ENCODE measurements at regions not wholly inside any gene's neighbourhood (a gene's known extent, or its start where the extent isn't known, plus 50 kb on each side); places are given as distances from the start of the nearest gene placed in this dataset.
"Not testable (repeated sequence)": the region's sequence is repeated elsewhere in the genome, so short reads cannot be mapped to it uniquely, and the experiment has no call there.

DNA sequence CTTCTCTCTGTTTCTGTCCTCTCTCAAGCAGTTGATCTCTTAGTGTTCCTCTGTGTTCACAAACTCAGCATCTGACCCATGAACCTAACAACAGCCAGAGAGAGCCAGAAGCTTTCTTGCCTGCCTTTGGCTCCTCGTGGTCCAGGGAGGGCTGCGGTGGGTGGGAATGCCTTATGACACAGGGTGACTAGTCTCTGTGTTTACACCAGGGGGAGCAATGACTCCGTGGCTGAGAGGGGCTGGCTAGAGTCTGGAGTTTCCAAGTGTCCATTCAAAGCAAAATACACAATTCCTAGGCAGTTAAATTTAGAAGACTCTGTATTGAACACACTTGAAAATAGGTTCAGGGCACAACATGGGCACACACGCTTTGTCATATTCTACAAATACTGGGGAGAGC lies 370.0 kb upstream of the FRG2C start:
- Histone ChIP-seq H3K27me3 (no peaks in the 10 kb centered on the region), H3K36me3 (no peaks in the 10 kb centered on the region), H3K27ac (no peak overlapping the region), H3K4me1 (no peaks in the 10 kb centered on the region), H3K9me3 (no peaks in the 10 kb centered on the region), H3K4me3 (no peak overlapping the region)
- TF ChIP-seq, protein P1, sequence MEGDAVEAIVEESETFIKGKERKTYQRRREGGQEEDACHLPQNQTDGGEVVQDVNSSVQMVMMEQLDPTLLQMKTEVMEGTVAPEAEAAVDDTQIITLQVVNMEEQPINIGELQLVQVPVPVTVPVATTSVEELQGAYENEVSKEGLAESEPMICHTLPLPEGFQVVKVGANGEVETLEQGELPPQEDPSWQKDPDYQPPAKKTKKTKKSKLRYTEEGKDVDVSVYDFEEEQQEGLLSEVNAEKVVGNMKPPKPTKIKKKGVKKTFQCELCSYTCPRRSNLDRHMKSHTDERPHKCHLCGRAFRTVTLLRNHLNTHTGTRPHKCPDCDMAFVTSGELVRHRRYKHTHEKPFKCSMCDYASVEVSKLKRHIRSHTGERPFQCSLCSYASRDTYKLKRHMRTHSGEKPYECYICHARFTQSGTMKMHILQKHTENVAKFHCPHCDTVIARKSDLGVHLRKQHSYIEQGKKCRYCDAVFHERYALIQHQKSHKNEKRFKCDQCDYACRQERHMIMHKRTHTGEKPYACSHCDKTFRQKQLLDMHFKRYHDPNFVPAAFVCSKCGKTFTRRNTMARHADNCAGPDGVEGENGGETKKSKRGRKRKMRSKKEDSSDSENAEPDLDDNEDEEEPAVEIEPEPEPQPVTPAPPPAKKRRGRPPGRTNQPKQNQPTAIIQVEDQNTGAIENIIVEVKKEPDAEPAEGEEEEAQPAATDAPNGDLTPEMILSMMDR (IDR thresholded peaks at IDR 0.05): peak in 5 of 6 experiments; percentile 54 to 72 (median 57)
- TF ChIP-seq POLR2A (IDR thresholded peaks at IDR 0.05): no peak
- WGBS, 2 donors: 17 to 20% methylated on average over 3 to 4 of the region's 4 CpGs
- intact Hi-C loops (cut with DNase I): loop anchor here (10.0 kb wide), 1 partner anchor 131 kb away; no protein-coding TSS in a partner anchor
- DNase-seq: no peak

DNA sequence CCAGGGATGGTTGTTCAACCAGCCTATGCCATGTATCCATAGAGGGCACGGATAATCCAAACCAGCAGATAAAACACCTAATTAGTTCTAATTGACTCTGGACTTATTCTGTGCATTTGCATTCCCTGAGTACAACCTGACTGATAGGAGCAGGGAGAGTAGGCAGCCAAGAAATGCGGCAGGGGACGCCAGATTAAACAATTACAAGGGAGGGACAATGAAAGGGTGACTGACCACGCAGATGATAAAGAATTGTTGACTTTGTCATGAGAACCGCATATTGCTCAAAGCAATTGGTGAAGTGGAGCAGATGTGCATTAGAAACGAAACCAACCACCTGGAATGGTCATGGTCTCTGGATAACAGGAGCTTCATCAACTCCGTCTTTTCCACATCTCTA lies 369.1 kb upstream of the FRG2C start:
- Histone ChIP-seq H3K27me3 (no peaks in the 10 kb centered on the region), H3K4me1 (no peaks in the 10 kb centered on the region), H3K9me3 (no peaks in the 10 kb centered on the region), H3K4me3 (no peak overlapping the region), H3K27ac (no peak overlapping the region), H3K36me3 (no peaks in the 10 kb centered on the region)
- TF ChIP-seq, protein P1 (IDR thresholded peaks at IDR 0.05): peak in 1 of 6 experiments; percentile 7
- TF ChIP-seq POLR2A (IDR thresholded peaks at IDR 0.05): no peak
- intact Hi-C loops (cut with DNase I): loop anchor here (10.0 kb wide), 1 partner anchor 130 kb away; no protein-coding TSS in a partner anchor
- 63 to 72% methylated on average over 7 of the region's 7 CpGs for WGBS, 2 donors
- no peak for DNase-seq

DNA sequence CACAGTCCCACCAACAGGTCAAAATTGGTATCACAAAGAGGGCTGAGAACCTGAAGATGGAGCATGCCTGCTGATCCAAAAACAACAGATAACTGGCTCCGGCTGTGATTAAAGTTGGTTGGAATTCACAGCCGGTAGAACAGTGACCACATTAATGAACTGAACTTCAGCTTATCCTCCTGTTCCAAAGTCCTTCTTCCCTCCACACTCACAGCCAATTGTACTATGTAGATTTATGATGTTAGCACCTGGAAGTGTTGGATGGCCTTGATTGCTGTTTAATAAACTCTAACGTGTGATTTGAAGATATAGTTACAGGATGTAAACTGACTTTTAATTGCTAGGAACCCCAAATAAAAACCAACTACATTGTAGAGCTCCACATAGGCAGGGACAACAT lies 367.3 kb upstream of the FRG2C start:
- Histone ChIP-seq H3K4me3 (no peak overlapping the region), H3K27me3 (no peaks in the 10 kb centered on the region), H3K4me1 (no peaks in the 10 kb centered on the region), H3K36me3 (no peaks in the 10 kb centered on the region), H3K27ac (no peak overlapping the region), H3K9me3 (no peaks in the 10 kb centered on the region)
- no peak for DNase-seq
- intact Hi-C loops (cut with DNase I): loop anchor here (10.0 kb wide), 1 partner anchor 128 kb away; no protein-coding TSS in a partner anchor
- WGBS, 2 donors: 66 to 84% methylated on average over 3 of the region's 3 CpGs
- TF ChIP-seq POLR2A (IDR thresholded peaks at IDR 0.05): no peak
- TF ChIP-seq, protein P1 (IDR thresholded peaks at IDR 0.05): no peak

DNA sequence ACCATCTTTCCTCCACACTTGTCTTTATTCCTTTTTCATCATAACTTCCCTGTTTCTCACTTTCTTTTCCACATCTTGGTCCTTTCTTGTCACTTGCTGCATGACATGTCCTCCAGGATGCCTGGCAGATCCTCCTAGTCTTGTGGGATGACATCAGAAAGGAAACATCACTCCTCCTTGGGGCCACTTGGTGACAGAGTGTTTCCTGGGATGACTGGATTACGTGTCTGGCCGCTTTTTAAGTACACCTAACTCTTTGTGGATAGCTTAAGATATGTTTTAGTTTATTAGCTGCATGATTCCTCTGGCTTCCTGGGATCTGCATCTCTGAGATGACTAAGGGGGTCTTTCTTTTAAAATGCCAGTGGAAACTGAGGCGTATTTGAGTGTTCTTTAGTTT lies 363.5 kb upstream of the FRG2C start:
- no peaks in the 10 kb centered on the region for H3K9me3 ChIP-seq
- no peaks in the 10 kb centered on the region for H3K4me1 ChIP-seq
- no peaks in the 10 kb centered on the region for H3K27me3 ChIP-seq
- DNase-seq: no peak
- no peak overlapping the region for H3K4me3 ChIP-seq
- intact Hi-C loops (cut with DNase I): no loop called here
- no peak overlapping the region for H3K27ac ChIP-seq
- 67 to 73% methylated on average over 3 of the region's 3 CpGs for WGBS, 2 donors
- H3K36me3 ChIP-seq: no peaks in the 10 kb centered on the region
- TF ChIP-seq, protein P1 (IDR thresholded peaks at IDR 0.05): no peak
- no peak for TF ChIP-seq POLR2A (IDR thresholded peaks at IDR 0.05)

DNA sequence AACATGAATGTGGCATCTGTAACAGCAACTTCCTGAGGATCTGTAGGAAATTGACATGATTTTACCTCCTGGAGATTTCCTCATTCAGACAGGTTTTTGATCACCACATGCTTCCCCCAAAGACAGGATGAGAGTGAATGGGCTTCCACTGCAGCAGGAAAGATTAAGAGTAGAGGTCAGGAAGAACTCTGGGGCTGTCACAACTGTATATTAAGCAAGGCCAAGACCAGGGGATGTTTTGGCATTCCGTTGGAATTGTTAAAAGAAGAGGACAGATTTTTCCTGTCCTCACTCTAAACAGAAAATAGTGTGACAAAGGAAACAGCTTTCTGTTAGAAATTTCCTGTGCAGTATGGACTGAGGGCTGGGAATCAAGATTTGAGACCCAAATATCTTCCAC lies 363.1 kb upstream of the FRG2C start:
- 38 to 67% methylated on average over 1 of the region's 1 CpG for WGBS, 2 donors
- H3K9me3 ChIP-seq; H3K4me3 ChIP-seq; H3K36me3 ChIP-seq; intact Hi-C loops (cut with DNase I); H3K27me3 ChIP-seq; DNase-seq; H3K27ac ChIP-seq; H3K4me1 ChIP-seq: not testable (repeated sequence)

DNA sequence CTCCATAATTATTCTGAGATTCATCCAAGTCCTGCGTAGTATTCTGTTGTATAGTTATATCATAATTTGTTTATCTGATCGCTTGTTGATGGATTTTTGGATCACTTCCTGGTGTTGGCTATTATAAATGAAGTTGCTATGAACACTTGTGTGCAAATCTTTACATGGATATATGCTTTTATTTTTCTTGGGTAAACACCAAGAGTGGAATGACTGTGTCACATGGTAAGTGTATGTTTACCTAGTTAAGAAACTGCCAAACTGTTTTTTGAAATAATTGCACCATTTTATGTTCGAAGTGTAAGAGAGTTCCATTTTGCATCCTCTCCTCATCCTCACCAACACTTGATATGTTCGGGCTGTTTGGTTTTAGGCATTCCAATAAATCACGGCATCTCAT lies 360.4 kb upstream of the FRG2C start:
- intact Hi-C loops (cut with DNase I): no loop called here
- no peak overlapping the region for H3K4me3 ChIP-seq
- H3K27ac ChIP-seq: no peak overlapping the region
- H3K36me3 ChIP-seq: no peaks in the 10 kb centered on the region
- no peaks in the 10 kb centered on the region for H3K4me1 ChIP-seq
- no peak for TF ChIP-seq POLR2A (IDR thresholded peaks at IDR 0.05)
- TF ChIP-seq, protein P1 (IDR thresholded peaks at IDR 0.05): no peak
- no peaks in the 10 kb centered on the region for H3K9me3 ChIP-seq
- WGBS, 2 donors: 25 to 47% methylated on average over 5 of the region's 5 CpGs
- H3K27me3 ChIP-seq: no peaks in the 10 kb centered on the region
- no peak for DNase-seq

All from esophagus squamous epithelium (tissue), 5 donors.